ENCODE measurements at regions not wholly inside any gene's neighbourhood (a gene's known extent, or its start where the extent isn't known, plus 50 kb on each side); places are given as distances from the start of the nearest gene placed in this dataset.

DNA sequence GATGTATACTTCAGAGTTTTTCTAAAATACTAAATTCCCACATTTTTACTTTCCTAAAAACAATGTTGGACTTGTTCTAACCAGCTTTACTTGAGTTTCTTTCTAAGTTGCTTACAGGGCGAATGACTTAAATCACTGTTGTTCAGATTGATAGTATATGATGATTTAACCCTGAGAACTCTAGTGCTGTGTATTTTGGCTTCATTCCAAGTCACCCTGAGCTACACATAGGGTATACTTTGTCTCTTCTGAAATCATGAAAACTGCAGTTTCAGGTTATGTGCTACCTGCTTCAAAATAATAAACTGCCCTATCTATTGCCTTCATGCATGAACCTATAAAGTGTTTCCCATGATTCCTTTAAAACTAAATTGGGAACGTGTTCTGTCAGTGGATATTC, 162.5 kb upstream of the PDE3A start:
- ChIA-PET CTCF (no interaction called here), POLR2A (no interaction called here)
- H3K36me3 Mint-ChIP-seq (ENCODE audit: low read depth), result no peaks in the 10 kb centered on the region
- H3K4me1 Mint-ChIP-seq (ENCODE audit: low read depth), result no peaks in the 10 kb centered on the region
- ATAC-seq (ENCODE audit: poor library complexity) (no peak), DNase-seq (no peak)
- intact Hi-C loops (cut with DNase I, micrococcal nuclease), result no loop called here
- H3K4me1 ChIP-seq (ENCODE audit: insufficient read depth, low read length), result no peaks in the 10 kb centered on the region
- no peak overlapping the region for H3K4me3 ChIP-seq (ENCODE audit: low read length)
- H3K27me3 ChIP-seq (ENCODE audit: control insufficient read depth in 1 of 2, insufficient read depth in 2 of 2, low read length in 2 of 2), result no peaks in the 10 kb centered on the region
- H3K9me3 Mint-ChIP-seq, result peaks cover 4% of the 10 kb centered on the region
- H3K27me3 Mint-ChIP-seq, result no peaks in the 10 kb centered on the region
- H3K9me3 ChIP-seq (ENCODE audit: control insufficient read depth in 1 of 2, insufficient read depth in 1 of 2, low read length in 2 of 2), result no peaks in the 10 kb centered on the region
- no peaks in the 10 kb centered on the region for H3K36me3 ChIP-seq (ENCODE audit: insufficient read depth, low read length)
- no peak overlapping the region for H3K27ac ChIP-seq (ENCODE audit: low read depth in 1 of 2, low read length in 2 of 2)
- TF ChIP-seq, protein P1, sequence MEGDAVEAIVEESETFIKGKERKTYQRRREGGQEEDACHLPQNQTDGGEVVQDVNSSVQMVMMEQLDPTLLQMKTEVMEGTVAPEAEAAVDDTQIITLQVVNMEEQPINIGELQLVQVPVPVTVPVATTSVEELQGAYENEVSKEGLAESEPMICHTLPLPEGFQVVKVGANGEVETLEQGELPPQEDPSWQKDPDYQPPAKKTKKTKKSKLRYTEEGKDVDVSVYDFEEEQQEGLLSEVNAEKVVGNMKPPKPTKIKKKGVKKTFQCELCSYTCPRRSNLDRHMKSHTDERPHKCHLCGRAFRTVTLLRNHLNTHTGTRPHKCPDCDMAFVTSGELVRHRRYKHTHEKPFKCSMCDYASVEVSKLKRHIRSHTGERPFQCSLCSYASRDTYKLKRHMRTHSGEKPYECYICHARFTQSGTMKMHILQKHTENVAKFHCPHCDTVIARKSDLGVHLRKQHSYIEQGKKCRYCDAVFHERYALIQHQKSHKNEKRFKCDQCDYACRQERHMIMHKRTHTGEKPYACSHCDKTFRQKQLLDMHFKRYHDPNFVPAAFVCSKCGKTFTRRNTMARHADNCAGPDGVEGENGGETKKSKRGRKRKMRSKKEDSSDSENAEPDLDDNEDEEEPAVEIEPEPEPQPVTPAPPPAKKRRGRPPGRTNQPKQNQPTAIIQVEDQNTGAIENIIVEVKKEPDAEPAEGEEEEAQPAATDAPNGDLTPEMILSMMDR (IDR thresholded peaks at IDR 0.05), result no peak
- H3K27ac Mint-ChIP-seq, result no peak overlapping the region
- no peak overlapping the region for H3K4me3 Mint-ChIP-seq

DNA sequence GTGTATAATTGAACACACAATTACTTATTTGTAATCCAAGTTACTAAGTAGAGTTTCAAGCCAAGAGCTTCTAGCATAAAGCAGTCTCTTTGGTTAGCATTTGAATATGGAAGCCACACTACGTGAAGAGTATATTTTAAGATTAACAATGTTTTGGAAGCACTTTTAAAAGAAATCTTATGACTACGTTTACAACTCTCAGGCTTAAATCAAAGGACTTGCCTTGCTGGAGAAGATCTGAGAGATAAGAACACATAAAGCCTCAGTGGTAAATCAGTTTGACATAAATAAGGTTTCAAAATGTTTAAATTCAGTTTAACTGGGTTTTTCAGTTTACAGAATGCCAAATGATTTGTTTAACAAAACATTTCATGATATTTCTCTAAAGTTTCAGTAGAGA, 161.9 kb upstream of the PDE3A start:
- Histone ChIP-seq H3K27me3 (ENCODE audit: control insufficient read depth in 1 of 2, insufficient read depth in 2 of 2, low read length in 2 of 2) (no peaks in the 10 kb centered on the region), H3K4me1 (ENCODE audit: insufficient read depth, low read length) (no peaks in the 10 kb centered on the region), H3K9me3 (ENCODE audit: control insufficient read depth in 1 of 2, insufficient read depth in 1 of 2, low read length in 2 of 2) (no peaks in the 10 kb centered on the region), H3K27ac (ENCODE audit: low read depth in 1 of 2, low read length in 2 of 2) (no peak overlapping the region), H3K36me3 (ENCODE audit: insufficient read depth, low read length) (no peaks in the 10 kb centered on the region), H3K4me3 (ENCODE audit: low read length) (no peak overlapping the region)
- H3K36me3 Mint-ChIP-seq (ENCODE audit: low read depth), result no peaks in the 10 kb centered on the region
- no peak for ATAC-seq (ENCODE audit: poor library complexity)
- H3K4me1 Mint-ChIP-seq (ENCODE audit: low read depth), result no peaks in the 10 kb centered on the region
- H3K27me3 Mint-ChIP-seq, result no peaks in the 10 kb centered on the region
- TF ChIP-seq, protein P1 (IDR thresholded peaks at IDR 0.05), result no peak
- POLR2A ChIA-PET, result no interaction called here
- H3K9me3 Mint-ChIP-seq, result peaks cover 4% of the 10 kb centered on the region
- H3K4me3 Mint-ChIP-seq, result no peak overlapping the region
- DNase-seq, result no peak
- CTCF ChIA-PET, result no interaction called here
- H3K27ac Mint-ChIP-seq, result no peak overlapping the region
- intact Hi-C loops (cut with DNase I, micrococcal nuclease), result no loop called here

DNA sequence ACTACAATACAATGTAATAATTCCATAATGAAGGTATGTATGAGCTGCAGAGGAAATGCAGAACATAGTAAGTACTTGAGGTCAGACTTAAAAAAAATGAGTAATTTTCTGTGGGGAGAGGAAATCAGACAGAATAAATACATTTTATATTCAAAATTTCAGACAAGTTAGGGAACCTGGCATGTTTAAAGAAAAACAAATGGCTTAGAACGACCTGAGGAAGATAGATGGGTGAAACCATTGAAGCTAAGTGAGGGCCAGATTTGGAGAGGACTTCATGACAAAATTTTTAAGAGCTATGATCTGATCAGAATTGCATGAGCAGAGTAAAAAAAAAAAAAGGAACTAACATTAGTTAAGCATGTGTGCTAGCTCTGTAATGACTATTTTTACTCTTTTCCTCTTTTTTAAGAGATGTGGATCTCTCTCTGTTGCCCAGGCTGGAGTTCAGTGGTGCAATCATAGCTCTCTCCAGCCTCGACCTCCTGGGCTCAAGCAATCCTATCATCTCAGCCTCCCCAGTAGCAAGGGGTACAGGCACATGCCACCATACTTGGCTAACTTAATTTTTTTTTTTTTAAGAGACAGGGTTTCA, 157.6 kb upstream of the PDE3A start:
- CTCF ChIA-PET, result no interaction called here

More for the DNA sequence above, 157.6 kb upstream of the PDE3A start:
- intact Hi-C loops (cut with DNase I, micrococcal nuclease), result no loop called here
- H3K27me3 ChIP-seq (ENCODE audit: control insufficient read depth in 1 of 2, insufficient read depth in 2 of 2, low read length in 2 of 2), result no peaks in the 10 kb centered on the region
- no peaks in the 10 kb centered on the region for H3K9me3 ChIP-seq (ENCODE audit: control insufficient read depth in 1 of 2, insufficient read depth in 1 of 2, low read length in 2 of 2)
- Mint-ChIP-seq H3K27ac (no peak overlapping the region), H3K4me1 (ENCODE audit: low read depth) (no peaks in the 10 kb centered on the region), H3K9me3 (peaks cover 4% of the 10 kb centered on the region), H3K4me3 (no peak overlapping the region), H3K27me3 (no peaks in the 10 kb centered on the region), H3K36me3 (ENCODE audit: low read depth) (no peaks in the 10 kb centered on the region)
- no peak overlapping the region for H3K27ac ChIP-seq (ENCODE audit: low read depth in 1 of 2, low read length in 2 of 2)
- TF ChIP-seq, protein P1 (IDR thresholded peaks at IDR 0.05), result no peak
- no peak for DNase-seq
- no peaks in the 10 kb centered on the region for H3K4me1 ChIP-seq (ENCODE audit: insufficient read depth, low read length)
- no peak for ATAC-seq (ENCODE audit: poor library complexity)
- H3K36me3 ChIP-seq (ENCODE audit: insufficient read depth, low read length), result no peaks in the 10 kb centered on the region
- POLR2A ChIA-PET, result no interaction called here
- no peak overlapping the region for H3K4me3 ChIP-seq (ENCODE audit: low read length)

Measured in CD4-positive, alpha-beta T cell (primary cell).